GM23248 (cell line): ENCODE measurements at regions not wholly inside any gene's neighbourhood (a gene's known extent, or its start where the extent isn't known, plus 50 kb on each side); places are given as distances from the start of the nearest gene placed in this dataset.
"Not testable (repeated sequence)": the region's sequence is repeated elsewhere in the genome, so short reads cannot be mapped to it uniquely, and the experiment has no call there.

Experiments
- DNase-seq: peaks from one replicate; pipeline ENCODE4 v3.0.0-alpha.2; 2015
- H2AFZ ChIP-seq: fragments of 200-600 bp; sonication (generic); 2 replicates; pipeline ENCODE4 v1.6.1; 2016; ENCODE audit warnings: antibody characterized with exemption
- H3F3A ChIP-seq: fragments of 200-600 bp; sonication (generic); 2 replicates; pipeline ENCODE4 v1.6.1; 2016; ENCODE audit warnings: mild to moderate bottlenecking, antibody characterized with exemption, mixed run types; ENCODE audit not compliant: insufficient read depth
- H3K27ac ChIP-seq: fragments of 200-600 bp; sonication (generic); 2 replicates; pipeline ENCODE4 v1.5.1; 2016; ENCODE audit warnings: mild to moderate bottlenecking
- H3K27me3 ChIP-seq: fragments of 200-600 bp; sonication (generic); replicated peaks from 2 replicates; pipeline ENCODE4 v1.6.1; 2016; ENCODE audit warnings: mild to moderate bottlenecking; ENCODE audit not compliant: insufficient read depth
- H3K36me3 ChIP-seq: fragments of 200-600 bp; sonication (generic); 2 replicates; pipeline ENCODE4 v1.6.1; 2016; ENCODE audit warnings: low read depth, mild to moderate bottlenecking
- H3K4me1 ChIP-seq: fragments of 200-600 bp; sonication (generic); 2 replicates; pipeline ENCODE4 v1.6.1; 2016; ENCODE audit warnings: mild to moderate bottlenecking; ENCODE audit not compliant: insufficient read depth
- H3K4me2 ChIP-seq: fragments of 200-600 bp; sonication (generic); one replicate; pipeline ENCODE4 v1.6.1; 2016; ENCODE audit warnings: mild to moderate bottlenecking; ENCODE audit not compliant: unreplicated experiment
- H3K4me3 ChIP-seq: fragments of 200-600 bp; sonication (generic); 2 replicates; pipeline ENCODE4 v1.5.1; 2016; ENCODE audit warnings: mild to moderate bottlenecking
- H3K79me2 ChIP-seq: fragments of 200-600 bp; sonication (generic); 2 replicates; pipeline ENCODE4 v1.6.1; 2016; ENCODE audit warnings: mild to moderate bottlenecking; ENCODE audit not compliant: insufficient read depth
- H3K9ac ChIP-seq: fragments of 200-600 bp; sonication (generic); 2 replicates; pipeline ENCODE4 v1.6.1; 2016; ENCODE audit warnings: mild to moderate bottlenecking
- H3K9me2 ChIP-seq: fragments of 200-600 bp; sonication (generic); 2 replicates; pipeline ENCODE4 v1.6.1; 2016; ENCODE audit warnings: mixed run types, mild to moderate bottlenecking, moderate library complexity; ENCODE audit not compliant: insufficient read depth
- H3K9me3 ChIP-seq: fragments of 200-600 bp; sonication (generic); one replicate; pipeline ENCODE4 v1.6.1; 2017; ENCODE audit warnings: low read depth
- H4K20me1 ChIP-seq: fragments of 200-600 bp; sonication (generic); 2 replicates; pipeline ENCODE4 v1.6.0; 2016; ENCODE audit not compliant: insufficient read depth
- EZH2 ChIP-seq: fragments of 200-600 bp; sonication (generic); IDR thresholded peaks from 2 replicates; pipeline ENCODE4 v1.6.1; 2018; ENCODE audit warnings: antibody characterized with exemption, mild to moderate bottlenecking; ENCODE audit not compliant: insufficient read depth, poor library complexity, severe bottlenecking
- EZH2phosphoT487 ChIP-seq: fragments of 200-600 bp; sonication (generic); IDR thresholded peaks from 2 replicates; pipeline ENCODE4 v1.6.1; 2018; ENCODE audit warnings: antibody characterized with exemption, moderate library complexity, mild to moderate bottlenecking, low read depth; ENCODE audit not compliant: insufficient read depth
- WGBS, 2 experiments: methylation state at CpG; one replicate each; pipeline ENCODE4 v1.1.6; 2015 to 2017; ENCODE audit warnings: low lambda C conversion rate in 2 of 2, low coverage in 1 of 2; ENCODE audit errors: missing lambda C conversion rate in 2 of 2; 5-methylcytosine and 5-hydroxymethylcytosine counted together
- in situ Hi-C: fragments of 300-500 bp; cut with MboI; formaldehyde crosslinking; loops from 2 replicates; pipeline ENCODE4 v1.15.0; 2020

DNA sequence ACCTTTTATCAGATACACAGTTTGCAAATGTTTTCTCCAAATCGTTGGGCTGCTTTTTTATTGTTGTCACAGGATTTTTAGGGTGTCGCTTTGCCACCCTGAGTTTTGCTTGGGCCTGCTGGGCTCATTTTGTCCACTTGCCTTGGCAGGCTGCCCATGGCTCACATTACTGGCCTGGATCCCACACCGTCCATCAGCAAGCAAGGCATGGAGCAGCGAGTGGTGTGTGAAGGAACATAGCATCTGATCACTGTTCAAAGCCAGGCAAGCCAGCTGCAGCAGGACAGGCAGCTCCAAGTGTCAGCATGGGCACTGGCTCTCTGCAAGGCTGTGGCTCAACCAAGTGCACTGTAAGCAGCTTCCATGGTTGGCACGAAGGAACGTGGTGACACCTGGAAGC is 261.4 kb upstream of the TECRL start:
- TF ChIP-seq EZH2 = no peak
- no peak for TF ChIP-seq EZH2phosphoT487
- Histone ChIP-seq H3K27me3 (no peaks in the 10 kb centered on the region), H3K4me2 (no peak overlapping the region), H2AFZ (no peak overlapping the region), H3K27ac (no peak overlapping the region), H3K9me2 (no peaks in the 10 kb centered on the region), H3F3A (no peaks in the 10 kb centered on the region), H3K4me3 (no peak overlapping the region), H3K36me3 (no peaks in the 10 kb centered on the region), H3K9me3 (no peaks in the 10 kb centered on the region), H3K79me2 (no peaks in the 10 kb centered on the region), H3K9ac (no peak overlapping the region), H3K4me1 (no peaks in the 10 kb centered on the region), H4K20me1 (no peaks in the 10 kb centered on the region)
- DNase-seq = no peak
- in situ Hi-C loops = no loop called here
- 46 to 48% methylated on average over 6 of the region's 6 CpGs for WGBS, 2 experiments

DNA sequence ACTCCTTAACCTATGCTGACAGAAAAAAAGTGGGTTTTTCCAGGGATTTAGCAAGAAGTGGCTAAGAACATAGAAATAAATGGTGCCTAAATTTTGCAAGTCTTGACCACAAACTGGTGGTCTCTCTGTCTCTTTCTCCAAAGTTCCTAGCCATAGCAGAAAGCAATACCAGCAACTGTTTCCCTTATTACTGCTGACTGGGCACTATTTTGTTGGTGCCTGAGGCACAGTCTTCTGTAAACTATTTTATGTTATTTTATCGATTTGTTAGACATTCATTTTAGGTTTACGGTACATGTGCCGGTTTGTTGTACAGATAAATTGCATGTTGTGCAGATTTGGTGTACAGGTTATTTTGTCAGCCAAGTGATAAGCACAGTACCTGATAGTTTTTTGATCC is 234.6 kb upstream of the TECRL start:
- no peak overlapping the region for H3K4me2 ChIP-seq
- in situ Hi-C loops = no loop called here
- no peak overlapping the region for H3K9ac ChIP-seq
- H3K4me3 ChIP-seq = no peak overlapping the region
- WGBS, 2 experiments = 62 to 66% methylated on average over 3 of the region's 3 CpGs
- no peaks in the 10 kb centered on the region for H3K79me2 ChIP-seq
- no peaks in the 10 kb centered on the region for H3K9me2 ChIP-seq
- TF ChIP-seq EZH2 (no peak), EZH2phosphoT487 (no peak)
- no peaks in the 10 kb centered on the region for H4K20me1 ChIP-seq
- H3K36me3 ChIP-seq = no peaks in the 10 kb centered on the region
- no peak for DNase-seq
- no peak overlapping the region for H2AFZ ChIP-seq
- H3K27me3 ChIP-seq = no peaks in the 10 kb centered on the region
- no peaks in the 10 kb centered on the region for H3F3A ChIP-seq
- no peak overlapping the region for H3K27ac ChIP-seq
- no peaks in the 10 kb centered on the region for H3K9me3 ChIP-seq
- H3K4me1 ChIP-seq = no peaks in the 10 kb centered on the region

DNA sequence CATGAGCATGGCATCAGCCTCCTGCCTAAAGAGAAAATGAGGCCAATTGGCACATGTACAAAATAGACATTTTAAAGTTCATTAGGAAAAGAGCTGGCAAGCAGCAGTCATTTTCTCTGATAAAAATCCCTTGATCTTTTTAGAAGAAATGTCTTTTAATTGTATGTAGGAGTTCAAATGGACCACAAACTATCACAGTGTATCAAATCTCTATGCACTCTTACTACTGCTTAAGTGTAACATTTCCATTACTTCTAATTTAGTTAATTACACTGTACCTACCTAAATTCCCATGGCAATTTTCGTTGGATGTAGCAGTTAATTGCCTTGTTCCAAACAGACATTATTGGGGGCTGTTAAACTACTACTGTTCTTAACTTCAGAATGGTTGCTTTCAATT is 233.7 kb upstream of the TECRL start:
- no peak overlapping the region for H3K27ac ChIP-seq
- no peak overlapping the region for H3K9ac ChIP-seq
- TF ChIP-seq EZH2 (no peak), EZH2phosphoT487 (no peak)
- H3K9me3 ChIP-seq = no peaks in the 10 kb centered on the region
- DNase-seq = no peak
- no peak overlapping the region for H2AFZ ChIP-seq
- H3K4me3 ChIP-seq = no peak overlapping the region
- WGBS, 2 experiments = 0% methylated on average over 1 of the region's 1 CpG
- no peaks in the 10 kb centered on the region for H3K27me3 ChIP-seq
- H3K4me1 ChIP-seq = no peaks in the 10 kb centered on the region
- no peaks in the 10 kb centered on the region for H3K36me3 ChIP-seq
- H4K20me1 ChIP-seq = no peaks in the 10 kb centered on the region
- H3K79me2 ChIP-seq = no peaks in the 10 kb centered on the region
- H3K9me2 ChIP-seq = no peaks in the 10 kb centered on the region
- no peak overlapping the region for H3K4me2 ChIP-seq
- H3F3A ChIP-seq = no peaks in the 10 kb centered on the region
- in situ Hi-C loops = no loop called here

DNA sequence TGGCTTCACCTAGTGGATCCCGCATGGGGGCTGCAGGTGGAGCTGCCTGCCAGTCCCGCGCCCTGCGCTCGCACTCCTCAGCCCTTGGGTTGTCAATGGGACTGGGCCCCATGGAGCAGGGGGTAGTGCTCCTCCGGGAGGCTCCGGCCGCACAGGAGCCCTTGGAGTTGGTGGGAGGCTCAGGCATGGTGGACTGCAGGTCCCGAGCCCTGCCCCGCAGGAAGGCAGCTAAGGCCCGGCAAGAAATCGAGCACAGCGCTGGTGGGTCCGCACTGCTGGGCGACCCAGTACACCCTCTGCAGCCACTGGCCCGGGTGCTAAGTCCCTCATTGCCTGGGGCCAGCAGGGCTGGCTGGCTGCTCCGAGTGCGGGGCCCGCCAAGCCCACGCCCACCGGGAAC is 231.2 kb upstream of the TECRL start:
- H3K4me3 ChIP-seq, H3K9me3 ChIP-seq, H3K9ac ChIP-seq, H3K36me3 ChIP-seq, H4K20me1 ChIP-seq, H3K4me2 ChIP-seq, H2AFZ ChIP-seq, H3K27me3 ChIP-seq, H3K4me1 ChIP-seq, DNase-seq, in situ Hi-C loops, H3K9me2 ChIP-seq, H3K79me2 ChIP-seq, H3F3A ChIP-seq, H3K27ac ChIP-seq: not testable (repeated sequence)
- 73 to 80% methylated on average over 16 to 20 of the region's 21 CpGs for WGBS, 2 experiments

DNA sequence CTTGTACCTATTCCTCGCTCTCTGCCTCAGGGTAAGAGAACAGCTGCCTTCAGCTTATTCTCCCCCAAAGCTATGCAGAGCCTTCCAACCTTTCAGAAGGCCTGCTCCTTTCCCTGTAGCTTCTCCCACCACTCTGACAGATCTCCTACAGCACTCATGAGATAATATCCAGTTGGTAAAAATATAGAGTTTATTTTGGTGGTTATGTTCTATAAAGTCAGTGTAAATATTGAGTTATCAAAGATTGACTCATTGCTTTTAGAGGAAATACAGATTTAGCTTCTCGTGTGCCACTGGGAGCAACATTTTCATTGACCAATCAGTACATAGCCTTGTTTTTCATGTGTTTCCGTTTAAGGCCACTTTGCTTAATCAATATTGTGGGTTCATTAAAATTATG is 216.2 kb upstream of the TECRL start:
- no peak for TF ChIP-seq EZH2
- no peak for TF ChIP-seq EZH2phosphoT487
- Histone ChIP-seq H3K4me3 (no peak overlapping the region), H3K36me3 (no peaks in the 10 kb centered on the region), H4K20me1 (no peaks in the 10 kb centered on the region), H3K9me2 (no peaks in the 10 kb centered on the region), H2AFZ (no peak overlapping the region), H3K9me3 (no peaks in the 10 kb centered on the region), H3K27ac (no peak overlapping the region), H3K79me2 (no peaks in the 10 kb centered on the region), H3F3A (no peaks in the 10 kb centered on the region), H3K27me3 (no peaks in the 10 kb centered on the region), H3K4me1 (no peaks in the 10 kb centered on the region), H3K9ac (no peak overlapping the region), H3K4me2 (no peak overlapping the region)
- no peak for DNase-seq
- in situ Hi-C loops = no loop called here
- WGBS, 2 experiments = 13 to 19% methylated on average over 3 of the region's 3 CpGs
